Heart left ventricle (tissue), 16 donors: ENCODE measurements at regions not wholly inside any gene's neighbourhood (a gene's known extent, or its start where the extent isn't known, plus 50 kb on each side); places are given as distances from the start of the nearest gene placed in this dataset.
"Not testable (repeated sequence)": the region's sequence is repeated elsewhere in the genome, so short reads cannot be mapped to it uniquely, and the experiment has no call there.

Experiments
- ATAC-seq, 4 donors: fragments of 200-7000 bp; cut with Tn5 transposase; one replicate each; pipeline ENCODE4 v1.9.1; 2020 to 2022; ENCODE audit warnings: moderate library complexity in 4 of 4, mild to moderate bottlenecking in 3 of 4, moderate number of reproducible peaks in 1 of 4
- DNase-seq, 5 donors: peaks; one replicate each; pipeline ENCODE4 v3.0.0-alpha.2; 2020
- H3K27ac ChIP-seq, 12 donors: fragments of 200-600 bp; sonication (generic) in 4 of 12; one replicate each; pipeline versions ENCODE4 v1.5.0 to v1.8.0; 2016 to 2022; ENCODE audit warnings: mild to moderate bottlenecking in 2 of 12
- H3K27me3 ChIP-seq, 9 donors: fragments of 200-600 bp; sonication (generic) in 2 of 9; one replicate each; pipeline versions ENCODE4 v1.5.1 to v1.8.0; 2016 to 2022; ENCODE audit warnings: mild to moderate bottlenecking in 3 of 9
- H3K36me3 ChIP-seq, 9 donors: fragments of 200-600 bp; sonication (generic) in 2 of 9; one replicate each; pipeline versions ENCODE4 v1.5.0 to v1.8.0; 2018 to 2022; ENCODE audit warnings: mild to moderate bottlenecking in 2 of 9
- H3K4me1 ChIP-seq, 12 donors: fragments of 200-600 bp; sonication (generic) in 4 of 12; one replicate each; pipeline versions ENCODE4 v1.5.0 to v1.8.0; 2016 to 2022; ENCODE audit warnings: mild to moderate bottlenecking in 3 of 12
- H3K4me3 ChIP-seq, 12 donors: fragments of 200-600 bp; sonication (generic) in 4 of 12; one replicate each; pipeline versions ENCODE4 v1.5.0 to v1.8.0; 2017 to 2022; ENCODE audit warnings: mild to moderate bottlenecking in 9 of 12, moderate library complexity in 4 of 12
- H3K9me3 ChIP-seq, 12 donors: fragments of 200-600 bp; sonication (generic) in 4 of 12; one replicate each; pipeline versions ENCODE4 v1.5.0 to v1.8.0; 2016 to 2022; ENCODE audit warnings: mild to moderate bottlenecking in 1 of 12
- POLR2A ChIP-seq, 2 donors: fragments of 450-650 bp; IDR thresholded peaks; one replicate each; pipeline ENCODE4 v1.6.1; 2017; ENCODE audit warnings: antibody characterized with exemption in 2 of 2, mild to moderate bottlenecking in 2 of 2, moderate library complexity in 2 of 2
- WGBS, 4 donors: extraction: QIAGEN DNeasy Blood & Tissue Kit in 2 of 4; methylation state at CpG; one replicate each; pipeline versions ENCODE4 v1.1.5 to v1.1.7; 2013 to 2018; 5-methylcytosine and 5-hydroxymethylcytosine counted together
- intact Hi-C, 10 donors: fragments of 100-400 bp; cut with DNase I; formaldehyde crosslinking; loops; one replicate each; pipeline versions ENCODE4 v1.11.1 to v1.14.2; 2022
- TF ChIP-seq, protein P1 (sequence below), 12 donors: fragments of 200-600 bp; sonication (generic) in 4 of 12; IDR thresholded peaks; one replicate each; pipeline versions ENCODE4 v1.5.0 to v1.8.0; 2018 to 2022; ENCODE audit warnings: antibody characterized with exemption in 12 of 12, mild to moderate bottlenecking in 5 of 12
- donor health status: ischemic (EF 13 %, LVEDD 7.1; RV severe dilation, severe dysfunction).
- donor health status: healthy with polysubstance abuse.
- donor health status: DM: no; HTN: yes; CAD: no.
- donor health status: DM: no; HTN: no; CAD: no.
- donor health status: ischemic (EF 25% LVEDD 6.9; RV normal size, moderate dysfunction).
- donor health status: ischemic (EF 25% LVEDD 5.7; RV mildly dilated, moderate dysfunction).
- donor health status: healthy.
- donor health status: DM: yes; HTN: yes; CAD: no.
- donor health status: ischemic (EF 35%, LVEDD 5.7; RV mildly dilated, moderate dysfunction).
- donor health status: nonischemic (EF 11% LVEDD 7.7; RV severe dilation, severe dysfunction).
- donor health status: DM: yes; HTN: yes; CAD: no.
- donor health status: PGD.
- donor health status: ischemic (EF 29% LVEDD 5.4; RV normal size, mild dysfunction).
- donor health status: nonischemic (EF 23%, LVEDD 6.1; RV moderate dilation, normal function).

DNA sequence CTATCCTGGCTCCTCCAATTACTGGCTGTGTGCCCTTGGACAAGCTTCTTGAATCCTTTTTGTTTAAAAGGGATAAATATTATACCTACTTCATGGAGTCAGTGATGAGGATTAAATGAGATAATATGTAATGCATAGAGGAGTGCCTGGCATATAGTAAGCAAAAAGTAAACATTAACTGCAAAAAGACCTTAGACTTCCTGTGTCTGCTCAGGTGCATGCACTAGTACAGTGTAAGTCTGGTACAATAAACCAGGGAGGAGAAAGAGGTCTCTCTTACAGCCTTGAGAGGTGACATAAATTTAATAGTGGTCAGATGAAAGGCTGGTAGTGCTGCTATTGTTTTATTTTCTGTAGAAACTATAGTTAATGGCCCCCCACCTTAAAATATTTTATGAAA lies 305.2 kb upstream of the MIS18BP1 start:
- Histone ChIP-seq H3K36me3 (no peaks in the 10 kb centered on the region), H3K4me3 (no peak overlapping the region), H3K27ac (no peak overlapping the region), H3K27me3 (no peaks in the 10 kb centered on the region), H3K9me3 (no peaks in the 10 kb centered on the region), H3K4me1 (no peaks in the 10 kb centered on the region)
- no peak for TF ChIP-seq POLR2A (IDR thresholded peaks at IDR 0.05)
- TF ChIP-seq, protein P1, sequence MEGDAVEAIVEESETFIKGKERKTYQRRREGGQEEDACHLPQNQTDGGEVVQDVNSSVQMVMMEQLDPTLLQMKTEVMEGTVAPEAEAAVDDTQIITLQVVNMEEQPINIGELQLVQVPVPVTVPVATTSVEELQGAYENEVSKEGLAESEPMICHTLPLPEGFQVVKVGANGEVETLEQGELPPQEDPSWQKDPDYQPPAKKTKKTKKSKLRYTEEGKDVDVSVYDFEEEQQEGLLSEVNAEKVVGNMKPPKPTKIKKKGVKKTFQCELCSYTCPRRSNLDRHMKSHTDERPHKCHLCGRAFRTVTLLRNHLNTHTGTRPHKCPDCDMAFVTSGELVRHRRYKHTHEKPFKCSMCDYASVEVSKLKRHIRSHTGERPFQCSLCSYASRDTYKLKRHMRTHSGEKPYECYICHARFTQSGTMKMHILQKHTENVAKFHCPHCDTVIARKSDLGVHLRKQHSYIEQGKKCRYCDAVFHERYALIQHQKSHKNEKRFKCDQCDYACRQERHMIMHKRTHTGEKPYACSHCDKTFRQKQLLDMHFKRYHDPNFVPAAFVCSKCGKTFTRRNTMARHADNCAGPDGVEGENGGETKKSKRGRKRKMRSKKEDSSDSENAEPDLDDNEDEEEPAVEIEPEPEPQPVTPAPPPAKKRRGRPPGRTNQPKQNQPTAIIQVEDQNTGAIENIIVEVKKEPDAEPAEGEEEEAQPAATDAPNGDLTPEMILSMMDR (IDR thresholded peaks at IDR 0.05), result no peak
- DNase-seq, result no peak
- intact Hi-C loops, result no loop called here
- ATAC-seq, result no peak

DNA sequence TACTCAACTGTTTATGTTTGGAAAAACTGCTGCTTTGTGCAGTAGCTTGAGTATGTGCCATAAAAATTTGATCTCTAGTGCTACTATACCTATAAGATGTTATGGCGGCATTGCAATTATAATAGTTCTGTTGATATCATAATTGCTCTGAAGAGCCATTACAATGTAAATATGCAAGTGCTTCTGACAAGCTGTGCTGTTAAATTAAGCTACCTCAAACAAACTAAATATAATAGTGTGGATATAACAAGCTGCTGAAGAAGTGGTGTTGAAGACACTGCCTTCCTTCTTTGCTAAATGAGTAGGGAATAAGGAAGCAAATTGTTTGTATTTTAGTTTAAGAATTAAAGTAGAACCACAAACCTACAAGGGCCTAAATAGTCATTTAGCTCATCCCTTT lies 301.0 kb upstream of the MIS18BP1 start:
- Histone ChIP-seq H3K36me3 (no peaks in the 10 kb centered on the region), H3K9me3 (no peaks in the 10 kb centered on the region), H3K27me3 (no peaks in the 10 kb centered on the region), H3K4me1 (no peaks in the 10 kb centered on the region), H3K4me3 (no peak overlapping the region), H3K27ac (no peak overlapping the region)
- TF ChIP-seq, protein P1 (IDR thresholded peaks at IDR 0.05), result no peak
- no peak for TF ChIP-seq POLR2A (IDR thresholded peaks at IDR 0.05)
- intact Hi-C loops, result no loop called here
- ATAC-seq, result no peak
- 53 to 70% (median 66%) methylated on average over 1 of the region's 1 CpG for WGBS, 4 donors
- DNase-seq, result no peak

DNA sequence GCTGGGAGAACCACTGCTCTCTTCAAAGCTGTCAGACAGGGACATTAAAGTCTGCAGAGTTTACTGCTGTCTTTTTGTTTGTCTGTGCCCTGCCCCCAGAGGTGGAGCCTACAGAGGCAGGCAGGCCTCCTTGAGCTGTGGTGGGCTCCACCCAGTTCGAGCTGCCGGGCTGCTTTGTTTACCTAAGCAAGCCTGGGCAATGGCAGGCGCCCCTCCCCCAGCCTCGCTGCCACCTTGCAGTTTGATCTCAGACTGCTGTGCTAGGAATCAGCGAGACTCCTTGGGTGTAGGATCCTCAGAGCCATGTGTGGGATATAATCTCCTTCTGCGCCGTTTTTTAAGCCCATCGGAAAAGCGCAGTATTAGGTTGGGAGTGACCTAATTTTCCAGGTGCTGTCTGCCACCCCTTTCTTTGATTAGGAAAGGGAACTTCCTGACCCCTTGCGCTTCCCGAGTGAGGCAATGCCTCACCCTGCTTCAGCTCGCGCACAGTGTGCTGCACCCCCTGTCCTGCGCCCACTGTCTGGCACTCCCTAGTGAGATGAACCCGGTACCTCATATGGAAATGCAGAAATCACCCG lies 298.3 kb upstream of the MIS18BP1 start:
- 49 to 70% (median 63%) methylated on average over 15 to 16 of the region's 16 CpGs for WGBS, 4 donors
- intact Hi-C loops, result not testable (repeated sequence)
- peak overlapping the region in 1 of 12 donors; percentile 3 for H3K4me3 ChIP-seq

DNA sequence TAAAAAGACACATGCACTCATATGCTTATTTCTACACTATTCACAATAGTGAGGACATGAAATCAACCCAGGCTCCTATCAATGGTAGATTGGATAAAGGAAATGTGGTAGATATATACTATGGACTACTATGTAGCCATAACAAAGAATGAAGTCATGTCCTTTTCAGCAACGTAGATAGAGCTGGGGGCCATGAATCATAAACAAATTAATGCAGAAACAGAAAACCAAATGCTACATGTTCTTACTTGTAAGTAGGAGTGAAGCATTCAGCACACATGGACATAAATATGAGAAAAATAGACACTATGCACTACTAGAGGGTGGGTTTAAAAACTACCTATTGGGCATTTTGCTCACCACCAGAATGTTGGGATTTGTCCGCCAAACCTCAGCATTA lies 278.0 kb upstream of the MIS18BP1 start:
- Histone ChIP-seq H3K27me3 (no peaks in the 10 kb centered on the region), H3K4me1 (no peaks in the 10 kb centered on the region), H3K4me3 (no peak overlapping the region), H3K27ac (no peak overlapping the region), H3K9me3 (peaks cover 0 to 26% (median 3%) of the 10 kb centered on the region in 12 donors), H3K36me3 (no peaks in the 10 kb centered on the region)
- ATAC-seq, result no peak
- WGBS, 4 donors, result 73 to 78% (median 75%) methylated on average over 2 of the region's 2 CpGs
- DNase-seq, result no peak
- no peak for TF ChIP-seq POLR2A (IDR thresholded peaks at IDR 0.05)
- TF ChIP-seq, protein P1 (IDR thresholded peaks at IDR 0.05), result no peak
- intact Hi-C loops, result no loop called here

More for the DNA sequence above, 298.3 kb upstream of the MIS18BP1 start:
- not testable (repeated sequence) for H3K27ac ChIP-seq, H3K36me3 ChIP-seq, H3K27me3 ChIP-seq, ATAC-seq, H3K4me1 ChIP-seq, H3K9me3 ChIP-seq, DNase-seq
